ENCODE measurements at regions not wholly inside any gene's neighbourhood (a gene's known extent, or its start where the extent isn't known, plus 50 kb on each side); places are given as distances from the start of the nearest gene placed in this dataset.

GRCh38 chr14:89501381-89501780, 84.3 kb upstream of the FOXN3 start:
- Mint-ChIP-seq H3K27ac (ENCODE audit: low read depth, unreplicated experiment) (no peak overlapping the region), H3K36me3 (ENCODE audit: insufficient read depth, unreplicated experiment) (no peaks in the 10 kb centered on the region), H3K4me1 (ENCODE audit: insufficient read depth, unreplicated experiment) (peaks cover 8% of the 10 kb centered on the region), H3K27me3 (ENCODE audit: insufficient read depth, unreplicated experiment) (no peaks in the 10 kb centered on the region), H3K9me3 (ENCODE audit: unreplicated experiment) (no peaks in the 10 kb centered on the region), H3K4me3 (ENCODE audit: unreplicated experiment) (no peak overlapping the region)
- no peak for DNase-seq (ENCODE audit: unreplicated experiment)
- intact Hi-C loops (cut with micrococcal nuclease): no loop called here
- TF ChIP-seq CTCF (IDR thresholded peaks at IDR 0.05; ENCODE audit: unreplicated experiment): no peak
- POLR2A ChIA-PET: no interaction called here
- CTCF ChIA-PET: interaction anchor here (0.8 kb wide), 1 partner anchor 143 kb away, joined by 4 read pairs; no protein-coding TSS in a partner anchor
- no TSS peak for BruUV-seq (replicated peaks)

DNA sequence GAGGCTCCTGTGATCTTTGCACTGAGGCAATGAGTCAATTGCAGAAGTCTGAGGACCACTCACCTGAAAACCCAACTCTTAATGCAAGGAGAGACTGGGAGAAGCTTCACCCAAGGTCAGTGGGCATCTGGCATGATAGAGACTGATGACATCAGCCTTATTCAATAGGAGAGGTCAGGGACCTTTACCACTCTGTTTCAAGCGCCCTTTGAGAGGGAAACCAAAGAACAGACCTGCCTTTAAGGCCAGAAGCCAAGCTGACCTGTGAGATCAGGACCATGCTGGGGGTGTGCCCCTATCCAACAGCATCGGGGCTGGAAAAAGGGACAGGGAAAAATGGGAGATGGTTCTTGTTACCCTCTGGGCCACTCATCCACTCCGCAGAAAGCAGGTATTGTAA, 83.3 kb upstream of the FOXN3 start:
- no peak for DNase-seq (ENCODE audit: unreplicated experiment)
- no TSS peak for BruUV-seq (replicated peaks)
- ChIA-PET CTCF (no interaction called here), POLR2A (no interaction called here)
- H3K27ac Mint-ChIP-seq (ENCODE audit: low read depth, unreplicated experiment): no peak overlapping the region
- no peaks in the 10 kb centered on the region for H3K27me3 Mint-ChIP-seq (ENCODE audit: insufficient read depth, unreplicated experiment)
- no peak overlapping the region for H3K4me3 Mint-ChIP-seq (ENCODE audit: unreplicated experiment)
- no peak for TF ChIP-seq CTCF (IDR thresholded peaks at IDR 0.05; ENCODE audit: unreplicated experiment)
- intact Hi-C loops (cut with micrococcal nuclease): no loop called here
- H3K9me3 Mint-ChIP-seq (ENCODE audit: unreplicated experiment): no peaks in the 10 kb centered on the region
- no peaks in the 10 kb centered on the region for H3K36me3 Mint-ChIP-seq (ENCODE audit: insufficient read depth, unreplicated experiment)
- H3K4me1 Mint-ChIP-seq (ENCODE audit: insufficient read depth, unreplicated experiment): peaks cover 8% of the 10 kb centered on the region

- H3K36me3 Mint-ChIP-seq (ENCODE audit: insufficient read depth, unreplicated experiment): no peaks in the 10 kb centered on the region
- H3K4me3 Mint-ChIP-seq (ENCODE audit: unreplicated experiment): no peak overlapping the region
- ChIA-PET POLR2A (no interaction called here), CTCF (no interaction called here)
- intact Hi-C loops (cut with micrococcal nuclease): no loop called here
- BruUV-seq (replicated peaks): no TSS peak
- no peak for DNase-seq (ENCODE audit: unreplicated experiment)
- no peak for TF ChIP-seq CTCF (IDR thresholded peaks at IDR 0.05; ENCODE audit: unreplicated experiment)
- H3K27me3 Mint-ChIP-seq (ENCODE audit: insufficient read depth, unreplicated experiment): no peaks in the 10 kb centered on the region
- no peak overlapping the region for H3K27ac Mint-ChIP-seq (ENCODE audit: low read depth, unreplicated experiment)
- no peaks in the 10 kb centered on the region for H3K4me1 Mint-ChIP-seq (ENCODE audit: insufficient read depth, unreplicated experiment)
- no peaks in the 10 kb centered on the region for H3K9me3 Mint-ChIP-seq (ENCODE audit: unreplicated experiment)
Measured at GRCh38 chr14:89498878-89499277, 81.8 kb upstream of the FOXN3 start.

DNA sequence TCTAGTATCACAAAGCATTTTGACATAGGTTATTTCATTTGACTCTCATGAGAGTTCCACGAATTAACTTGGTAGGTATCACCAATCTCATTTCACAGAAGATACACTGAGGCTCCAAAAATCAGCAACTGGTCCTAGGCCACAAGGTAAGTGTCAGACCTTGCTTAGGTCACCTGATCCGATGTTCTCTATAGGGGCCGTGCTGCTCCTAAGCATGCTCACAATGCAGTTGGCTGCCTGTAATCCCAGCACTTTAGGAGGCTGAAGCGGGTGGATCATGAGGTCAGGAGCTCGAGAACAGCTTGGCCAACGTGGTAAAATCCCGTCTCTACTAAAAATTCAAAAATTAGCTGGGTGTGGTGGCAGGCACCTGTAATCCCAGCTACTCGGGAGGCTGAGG, 78.7 kb upstream of the FOXN3 start:
- Mint-ChIP-seq H3K36me3 (ENCODE audit: insufficient read depth, unreplicated experiment) (no peaks in the 10 kb centered on the region), H3K27ac (ENCODE audit: low read depth, unreplicated experiment) (no peak overlapping the region), H3K4me1 (ENCODE audit: insufficient read depth, unreplicated experiment) (no peaks in the 10 kb centered on the region), H3K27me3 (ENCODE audit: insufficient read depth, unreplicated experiment) (no peaks in the 10 kb centered on the region), H3K4me3 (ENCODE audit: unreplicated experiment) (no peak overlapping the region), H3K9me3 (ENCODE audit: unreplicated experiment) (no peaks in the 10 kb centered on the region)
- CTCF ChIA-PET: no interaction called here
- POLR2A ChIA-PET: no interaction called here
- TF ChIP-seq CTCF (IDR thresholded peaks at IDR 0.05; ENCODE audit: unreplicated experiment): no peak
- no peak for DNase-seq (ENCODE audit: unreplicated experiment)
- BruUV-seq (replicated peaks): no TSS peak
- intact Hi-C loops (cut with micrococcal nuclease): no loop called here
